ENCODE measurements at regions not wholly inside any gene's neighbourhood (a gene's known extent, or its start where the extent isn't known, plus 50 kb on each side); places are given as distances from the start of the nearest gene placed in this dataset.
"Not testable (repeated sequence)": the region's sequence is repeated elsewhere in the genome, so short reads cannot be mapped to it uniquely, and the experiment has no call there.

- no peak for DNase-seq
Measured at GRCh38 chr9:118674942-118675341, 694.3 kb downstream of the BRINP1 start.

GRCh38 chr9:118677936-118678653 is 691.1 kb downstream of the BRINP1 start:
- not testable (repeated sequence) for DNase-seq

GRCh38 chr9:118686959-118687358 is 682.3 kb downstream of the BRINP1 start:
- DNase-seq: no peak

- DNase-seq: no peak
Measured at GRCh38 chr9:118689280-118689679, 680.0 kb downstream of the BRINP1 start.

- DNase-seq: no peak
Measured at GRCh38 chr9:118692613-118693012, 676.6 kb downstream of the BRINP1 start.

- no peak for DNase-seq
Measured at GRCh38 chr9:118693645-118694044, 675.6 kb downstream of the BRINP1 start.

- not testable (repeated sequence) for DNase-seq
Measured at GRCh38 chr9:118695249-118695648, 674.0 kb downstream of the BRINP1 start.

GRCh38 chr9:118701985-118702384 is 667.2 kb downstream of the BRINP1 start:
- DNase-seq: no peak

- DNase-seq: no peak
Measured at GRCh38 chr9:118711843-118712242, 657.4 kb downstream of the BRINP1 start.

- no peak for DNase-seq
Measured at GRCh38 chr9:118721276-118721675, 648.0 kb downstream of the BRINP1 start.

- DNase-seq: no peak
Measured at GRCh38 chr9:118721923-118722322, 647.3 kb downstream of the BRINP1 start.

GRCh38 chr9:118729981-118730380 is 639.3 kb downstream of the BRINP1 start:
- no peak for DNase-seq

- DNase-seq: no peak
Measured at GRCh38 chr9:118732998-118733397, 636.2 kb downstream of the BRINP1 start.

GRCh38 chr9:118734696-118735095 is 634.5 kb downstream of the BRINP1 start:
- DNase-seq: no peak

- no peak for DNase-seq
Measured at GRCh38 chr9:118736406-118736805, 632.8 kb downstream of the BRINP1 start.

- no peak for DNase-seq
Measured at GRCh38 chr9:118751077-118751847, 618.0 kb downstream of the BRINP1 start.

GRCh38 chr9:118751848-118752223 is 617.4 kb downstream of the BRINP1 start:
- no peak for DNase-seq

GRCh38 chr9:118761016-118761790 is 608.0 kb downstream of the BRINP1 start:
- DNase-seq: no peak

GRCh38 chr9:118767571-118767970 is 601.7 kb downstream of the BRINP1 start:
- DNase-seq: no peak

- no peak for DNase-seq
Measured at GRCh38 chr9:118782790-118783463, 586.3 kb downstream of the BRINP1 start.

GRCh38 chr9:118784033-118784432 is 585.2 kb downstream of the BRINP1 start:
- DNase-seq: no peak

- no peak for DNase-seq
Measured at GRCh38 chr9:118785456-118785855, 583.8 kb downstream of the BRINP1 start.

- no peak for DNase-seq
Measured at GRCh38 chr9:118786877-118787276, 582.4 kb downstream of the BRINP1 start.
